ENCODE measurements at regions not wholly inside any gene's neighbourhood (a gene's known extent, or its start where the extent isn't known, plus 50 kb on each side); places are given as distances from the start of the nearest gene placed in this dataset.

DNA sequence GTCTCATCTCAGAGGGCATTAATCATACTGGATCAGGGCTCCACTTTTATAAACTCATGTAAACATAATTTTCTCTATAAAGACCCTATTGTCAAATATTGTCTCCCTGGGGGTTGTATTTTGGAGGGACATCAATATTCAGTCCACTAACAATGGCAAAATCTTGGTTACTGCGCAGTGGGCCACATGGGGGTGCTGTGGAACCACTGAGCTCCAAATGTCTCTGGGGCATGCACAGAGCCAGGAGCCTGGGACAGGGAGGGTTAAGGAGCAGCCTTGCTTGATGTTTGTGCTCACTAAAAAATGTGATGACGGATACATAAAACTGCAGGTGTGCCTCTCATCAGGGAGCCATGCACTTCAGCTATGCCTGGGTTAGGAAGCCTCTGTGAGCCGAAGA is 62.1 kb upstream of the PRSS58 start:
- H3K27ac ChIP-seq (replicated peaks), result no peak overlapping the region
- H3K36me3 ChIP-seq, result no peaks in the 10 kb centered on the region
- intact Hi-C loops (cut with micrococcal nuclease), result no loop called here
- DNase-seq, result no peak
- H3K4me3 ChIP-seq, result no peak overlapping the region
- no peaks in the 10 kb centered on the region for H3K9me3 ChIP-seq (replicated peaks)
- H3K27me3 ChIP-seq (ENCODE audit: low read depth), result peaks cover 35% of the 10 kb centered on the region
- H3K4me1 ChIP-seq, result no peaks in the 10 kb centered on the region
- TF ChIP-seq, protein P1, sequence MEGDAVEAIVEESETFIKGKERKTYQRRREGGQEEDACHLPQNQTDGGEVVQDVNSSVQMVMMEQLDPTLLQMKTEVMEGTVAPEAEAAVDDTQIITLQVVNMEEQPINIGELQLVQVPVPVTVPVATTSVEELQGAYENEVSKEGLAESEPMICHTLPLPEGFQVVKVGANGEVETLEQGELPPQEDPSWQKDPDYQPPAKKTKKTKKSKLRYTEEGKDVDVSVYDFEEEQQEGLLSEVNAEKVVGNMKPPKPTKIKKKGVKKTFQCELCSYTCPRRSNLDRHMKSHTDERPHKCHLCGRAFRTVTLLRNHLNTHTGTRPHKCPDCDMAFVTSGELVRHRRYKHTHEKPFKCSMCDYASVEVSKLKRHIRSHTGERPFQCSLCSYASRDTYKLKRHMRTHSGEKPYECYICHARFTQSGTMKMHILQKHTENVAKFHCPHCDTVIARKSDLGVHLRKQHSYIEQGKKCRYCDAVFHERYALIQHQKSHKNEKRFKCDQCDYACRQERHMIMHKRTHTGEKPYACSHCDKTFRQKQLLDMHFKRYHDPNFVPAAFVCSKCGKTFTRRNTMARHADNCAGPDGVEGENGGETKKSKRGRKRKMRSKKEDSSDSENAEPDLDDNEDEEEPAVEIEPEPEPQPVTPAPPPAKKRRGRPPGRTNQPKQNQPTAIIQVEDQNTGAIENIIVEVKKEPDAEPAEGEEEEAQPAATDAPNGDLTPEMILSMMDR (IDR thresholded peaks at IDR 0.05; ENCODE audit: borderline replicate concordance), result no peak

DNA sequence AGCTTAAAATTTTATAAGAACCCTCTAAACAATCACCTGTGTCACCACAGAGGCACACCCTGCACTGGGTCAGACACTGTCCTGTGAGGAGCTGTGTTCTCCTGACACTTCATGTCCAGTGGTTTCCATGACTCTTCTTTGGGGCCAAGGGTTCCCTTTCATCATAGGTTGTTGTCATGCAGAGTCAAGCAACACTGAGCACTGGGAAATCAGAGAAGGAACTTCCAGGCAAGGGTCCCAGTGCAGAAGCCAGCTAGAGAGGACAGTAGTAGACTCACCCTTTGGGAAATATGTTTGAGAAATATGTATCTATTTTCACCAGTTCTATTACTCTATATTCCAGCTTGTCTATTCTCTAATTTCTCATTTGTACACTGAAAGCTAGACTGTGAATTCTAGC is 56.4 kb upstream of the PRSS58 start:
- no peak for DNase-seq
- TF ChIP-seq, protein P1 (IDR thresholded peaks at IDR 0.05; ENCODE audit: borderline replicate concordance), result no peak
- Histone ChIP-seq H3K27me3 (ENCODE audit: low read depth) (peaks cover 18% of the 10 kb centered on the region), H3K9me3 (replicated peaks) (no peaks in the 10 kb centered on the region), H3K4me1 (no peaks in the 10 kb centered on the region), H3K4me3 (no peak overlapping the region), H3K27ac (replicated peaks) (no peak overlapping the region), H3K36me3 (no peaks in the 10 kb centered on the region)
- intact Hi-C loops (cut with micrococcal nuclease), result no loop called here

DNA sequence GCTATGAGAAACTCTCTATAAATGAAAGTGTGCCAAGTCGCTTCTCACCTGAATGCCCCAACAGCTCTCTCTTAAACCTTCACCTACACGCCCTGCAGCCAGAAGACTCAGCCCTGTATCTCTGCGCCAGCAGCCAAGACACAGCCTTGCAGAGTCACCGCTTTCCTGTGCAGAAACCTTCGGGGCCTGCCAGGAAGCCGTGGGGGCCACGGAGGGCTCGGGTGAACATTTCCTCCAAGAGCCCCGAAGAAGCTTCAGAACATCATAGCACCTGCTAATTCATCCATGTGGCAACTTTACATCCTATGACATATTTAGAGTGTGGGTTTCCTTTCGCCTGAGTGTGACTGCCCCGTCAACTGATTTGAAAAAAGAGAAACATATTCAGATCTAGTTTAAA is 55.7 kb upstream of the PRSS58 start:
- Histone ChIP-seq H3K4me3 (no peak overlapping the region), H3K9me3 (replicated peaks) (no peaks in the 10 kb centered on the region), H3K27me3 (ENCODE audit: low read depth) (peaks cover 12% of the 10 kb centered on the region), H3K36me3 (no peaks in the 10 kb centered on the region), H3K4me1 (no peaks in the 10 kb centered on the region), H3K27ac (replicated peaks) (no peak overlapping the region)
- intact Hi-C loops (cut with micrococcal nuclease), result no loop called here
- TF ChIP-seq, protein P1 (IDR thresholded peaks at IDR 0.05; ENCODE audit: borderline replicate concordance), result no peak
- DNase-seq, result no peak

DNA sequence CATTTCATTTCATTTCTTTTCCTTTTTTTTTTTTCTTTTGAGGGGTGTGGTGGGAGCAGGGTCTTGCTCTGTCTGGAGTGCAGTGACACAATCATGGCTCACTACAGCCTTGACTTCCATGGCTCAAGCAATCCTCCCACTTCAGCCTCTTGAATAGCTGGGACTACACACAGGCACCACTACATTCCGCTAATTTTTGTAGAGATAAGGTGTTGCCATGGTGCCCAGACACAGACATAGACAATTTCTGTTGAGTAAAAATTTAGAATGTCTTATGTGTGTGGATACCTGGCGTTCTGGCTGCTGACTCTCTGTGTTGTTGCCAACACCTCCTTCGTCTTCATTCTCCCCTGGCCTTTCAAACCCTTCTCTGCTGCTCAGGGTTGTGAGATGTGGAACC is 54.0 kb upstream of the PRSS58 start:
- TF ChIP-seq, protein P1 (IDR thresholded peaks at IDR 0.05; ENCODE audit: borderline replicate concordance), result no peak

DNA sequence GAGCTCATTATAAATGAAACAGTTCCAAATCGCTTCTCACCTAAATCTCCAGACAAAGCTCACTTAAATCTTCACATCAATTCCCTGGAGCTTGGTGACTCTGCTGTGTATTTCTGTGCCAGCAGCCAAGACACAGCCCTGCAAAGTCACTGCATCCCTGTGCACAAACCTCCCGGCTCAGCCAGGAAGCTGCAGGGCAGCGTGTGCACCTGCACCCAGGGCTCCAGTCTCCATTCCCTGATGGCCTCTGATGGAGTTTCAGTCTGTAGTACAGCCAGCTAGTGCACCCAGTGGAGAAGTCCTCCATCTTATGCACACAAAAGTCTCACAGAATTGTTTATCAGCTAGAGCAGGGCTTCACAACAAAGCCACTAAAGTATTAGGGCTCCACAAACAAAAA is 51.1 kb upstream of the PRSS58 start:
- Histone ChIP-seq H3K9me3 (replicated peaks) (no peaks in the 10 kb centered on the region), H3K4me1 (no peaks in the 10 kb centered on the region), H3K27ac (replicated peaks) (no peak overlapping the region), H3K36me3 (no peaks in the 10 kb centered on the region), H3K27me3 (ENCODE audit: low read depth) (peaks cover 15% of the 10 kb centered on the region), H3K4me3 (no peak overlapping the region)
- TF ChIP-seq, protein P1 (IDR thresholded peaks at IDR 0.05; ENCODE audit: borderline replicate concordance), result no peak
- intact Hi-C loops (cut with micrococcal nuclease), result loop anchor here (2.0 kb wide), 1 partner anchor 36 kb away; no protein-coding TSS in a partner anchor
- no peak for DNase-seq

More for the DNA sequence above, 54.0 kb upstream of the PRSS58 start:
- Histone ChIP-seq H3K9me3 (replicated peaks) (no peaks in the 10 kb centered on the region), H3K27ac (replicated peaks) (no peak overlapping the region), H3K36me3 (no peaks in the 10 kb centered on the region), H3K27me3 (ENCODE audit: low read depth) (peaks cover 3% of the 10 kb centered on the region), H3K4me3 (no peak overlapping the region), H3K4me1 (no peaks in the 10 kb centered on the region)
- intact Hi-C loops (cut with micrococcal nuclease), result no loop called here
- no peak for DNase-seq

DNA sequence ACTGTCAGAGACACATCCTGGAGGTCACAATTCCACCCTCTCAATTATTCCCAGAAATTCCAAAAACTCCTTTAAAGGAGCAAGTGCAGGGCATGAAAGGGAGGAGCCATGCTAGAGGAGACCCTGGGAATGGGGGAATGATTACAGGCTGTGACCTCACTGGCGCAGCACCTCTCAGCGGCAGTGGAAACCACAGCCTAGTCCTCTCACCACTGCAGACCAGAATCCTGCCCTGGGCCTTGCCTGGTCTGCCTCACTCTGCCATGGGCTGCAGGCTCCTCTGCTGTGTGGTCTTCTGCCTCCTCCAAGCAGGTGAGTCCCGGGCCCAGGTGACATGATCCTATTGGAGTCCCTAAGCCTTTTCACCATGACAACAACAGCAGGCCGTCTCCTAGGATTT is 50.5 kb upstream of the PRSS58 start:
- H3K36me3 ChIP-seq, result no peaks in the 10 kb centered on the region
- DNase-seq, result no peak
- intact Hi-C loops (cut with micrococcal nuclease), result loop anchor here (2.0 kb wide), 1 partner anchor 36 kb away; no protein-coding TSS in a partner anchor
- TF ChIP-seq, protein P1 (IDR thresholded peaks at IDR 0.05; ENCODE audit: borderline replicate concordance), result no peak
- H3K27ac ChIP-seq (replicated peaks), result no peak overlapping the region
- no peak overlapping the region for H3K4me3 ChIP-seq
- H3K27me3 ChIP-seq (ENCODE audit: low read depth), result peaks cover 17% of the 10 kb centered on the region
- H3K4me1 ChIP-seq, result no peaks in the 10 kb centered on the region
- H3K9me3 ChIP-seq (replicated peaks), result no peaks in the 10 kb centered on the region

Measured in left ventricle myocardium inferior (tissue), 1 donor.